ENCODE measurements at regions not wholly inside any gene's neighbourhood (a gene's known extent, or its start where the extent isn't known, plus 50 kb on each side); places are given as distances from the start of the nearest gene placed in this dataset.

GRCh38 chr2:65504814-65505697, 72.7 kb upstream of the SPRED2 start:
- Histone ChIP-seq H3K23ac (ENCODE audit: insufficient read length) (no peak overlapping the region), H2BK12ac (ENCODE audit: low read depth, low read length) (no peak overlapping the region), H3K4me1 (replicated peaks in 1 of 4; ENCODE audit: control insufficient read depth in 3 of 4, insufficient read depth in 4 of 4, low read length in 3 of 4) (peaks cover 0 to 6% (median 2%) of the 10 kb centered on the region in 4 experiments; a peak in 4 of 7 replicates), H3K4me3 (ENCODE audit: extremely low read depth in 1 of 4, insufficient read depth in 2 of 4, low read depth in 3 of 4, low read length in 4 of 4) (no peak overlapping the region), H3K79me1 (ENCODE audit: low read depth, low read length) (no peaks in the 10 kb centered on the region), H2BK15ac (ENCODE audit: low read length) (no peak overlapping the region), H3K4ac (replicated peaks; ENCODE audit: insufficient read length, low read depth, low read length) (no peak overlapping the region), H2AK5ac (ENCODE audit: low read depth, low read length) (no peak overlapping the region), H3K36me3 (ENCODE audit: control insufficient read depth in 2 of 4, insufficient read depth in 4 of 4, low read length in 3 of 4) (no peaks in the 10 kb centered on the region), H2AFZ (ENCODE audit: low read length) (no peak overlapping the region), H3K9me3 (ENCODE audit: insufficient read depth in 2 of 2, low read depth in 1 of 2, low read length in 1 of 2) (no peaks in the 10 kb centered on the region), H3K27me3 (replicated peaks in 1 of 4; ENCODE audit: control insufficient read depth in 3 of 4, extremely low read depth in 1 of 4, insufficient read depth in 3 of 4, low read length in 3 of 4) (no peaks in the 10 kb centered on the region), H4K5ac (ENCODE audit: insufficient read length, low read depth, low read length) (no peak overlapping the region), H3K14ac (ENCODE audit: insufficient read length) (no peak overlapping the region), H3K27ac (ENCODE audit: low read depth, low read length) (no peak overlapping the region), H4K20me1 (replicated peaks in 1 of 2; ENCODE audit: control insufficient read depth in 1 of 2, insufficient read depth in 2 of 2, low read length in 2 of 2) (no peaks in the 10 kb centered on the region), H3K23me2 (ENCODE audit: low read depth, low read length) (no peaks in the 10 kb centered on the region), H4K91ac (replicated peaks; ENCODE audit: insufficient read length, low read length) (no peak overlapping the region), H2BK120ac (replicated peaks; ENCODE audit: low read depth, low read length) (no peak overlapping the region), H3K18ac (ENCODE audit: extremely low read depth, low read length) (no peak overlapping the region), H2BK20ac (ENCODE audit: low read length) (no peak overlapping the region), H4K8ac (ENCODE audit: extremely low read depth, insufficient read depth, low read length) (no peak overlapping the region), H3K9ac (replicated peaks in 1 of 4; ENCODE audit: extremely low read depth in 1 of 4, low read depth in 3 of 4, low read length in 3 of 4) (no peak overlapping the region), H3K79me2 (ENCODE audit: control insufficient read depth in 1 of 2, insufficient read depth in 2 of 2, low read length in 2 of 2) (no peaks in the 10 kb centered on the region), H3K56ac (replicated peaks; ENCODE audit: insufficient read length, low read depth, low read length) (no peak overlapping the region), H3K4me2 (ENCODE audit: insufficient read depth in 1 of 2, low read depth in 2 of 2, low read length in 2 of 2) (no peak overlapping the region), H2BK5ac (ENCODE audit: low read depth, low read length) (no peak overlapping the region)
- CTCF ChIA-PET (ENCODE audit: partially characterized antibody) = no interaction called here
- 85% methylated on average over 14 of the region's 14 CpGs; no CpG with 5 or more reads in 1 of the 2 experiments for WGBS, 2 experiments (ENCODE audit: extremely low coverage in 1 of 2, insufficient coverage in 1 of 2, insufficient read length in 1 of 2, insufficient replicate concordance in 2 of 2, low coverage in 1 of 2, low lambda C conversion rate in 2 of 2, missing lambda C conversion rate in 1 of 2)
- POLR2A ChIA-PET (ENCODE audit: partially characterized antibody) = no interaction called here
- FAIRE-seq (no peak), DNase-seq (ENCODE audit: low read depth in 1 of 2, low spot score in 2 of 2) (no peak)
- TF ChIP-seq USF2 (IDR thresholded peaks at IDR 0.05; ENCODE audit: low read length) = no peak
